Hepatocyte (in vitro differentiated cells): ENCODE measurements at regions not wholly inside any gene's neighbourhood (a gene's known extent, or its start where the extent isn't known, plus 50 kb on each side); places are given as distances from the start of the nearest gene placed in this dataset.

Experiments
- CTCF ChIP-seq: fragments of 200-600 bp; sonication (generic); IDR thresholded peaks from 2 replicates; pipeline ENCODE4 v1.5.1; 2016; ENCODE audit warnings: antibody characterized with exemption, mild to moderate bottlenecking; ENCODE audit not compliant: poor library complexity
- EZH2phosphoT487 ChIP-seq: fragments of 200-600 bp; sonication (generic); IDR thresholded peaks from one replicate; pipeline ENCODE4 v1.6.1; 2018; ENCODE audit warnings: antibody characterized with exemption, mild to moderate bottlenecking, low read depth, moderate library complexity; ENCODE audit not compliant: unreplicated experiment, severe bottlenecking

- TF ChIP-seq CTCF (no peak), EZH2phosphoT487 (no peak)
Observed at GRCh38 chr11:104734998-104735397, 163.3 kb downstream of the CASP12 start.
